IMR-90 (cell line): ENCODE measurements at regions not wholly inside any gene's neighbourhood (a gene's known extent, or its start where the extent isn't known, plus 50 kb on each side); places are given as distances from the start of the nearest gene placed in this dataset.

ENCODE experiments used
- ATAC-seq: fragments of 200-7000 bp; cut with Tn5 transposase; 2 replicates; pipeline ENCODE4 v1.9.1; 2020; ENCODE audit warnings: low read depth, mild to moderate bottlenecking, moderate library complexity
- BruUV-seq: library from RNA; stranded (reverse); fragments of 400-500 nt; replicated peaks from 2 replicates; lab custom pipeline; 2021; lab: Mats Ljungman, UMichigan
- CTCF ChIA-PET: fragments of 300-600 bp; formaldehyde crosslinking; extraction: SDS; loops from one replicate; lab custom pipeline; 2021; ENCODE audit warnings: antibody characterized with exemption; lab: Yijun Ruan, JAX
- POLR2A ChIA-PET: fragments of 300-600 bp; sonication (Branson Sonifier 250); formaldehyde crosslinking; loops from one replicate; lab custom pipeline; 2022; ENCODE audit warnings: antibody characterized with exemption; ENCODE audit not compliant: unreplicated experiment; lab: Charles Lee
- DNase-seq: peaks from one replicate; pipeline ENCODE4 v3.0.0; 2013
- H2AFZ ChIP-seq: replicated peaks from 2 replicates; pipeline ENCODE3; 2013; ENCODE audit warnings: low read length, mild to moderate bottlenecking; ENCODE audit not compliant: poor library complexity
- H2AK5ac ChIP-seq: 2 replicates; pipeline ENCODE4 v1.6.1; 2013; ENCODE audit warnings: low read depth, low read length, inconsistent platforms
- H2AK9ac ChIP-seq: replicated peaks from 2 replicates; pipeline ENCODE3; 2013; ENCODE audit warnings: mild to moderate bottlenecking, low read depth, low read length, moderate library complexity; ENCODE audit not compliant: poor library complexity
- H2BK120ac ChIP-seq: 2 replicates; pipeline ENCODE4 v1.6.1; 2013; ENCODE audit warnings: low read depth, low read length, inconsistent platforms
- H2BK15ac ChIP-seq: 3 replicates; pipeline ENCODE4 v1.6.1; 2013; ENCODE audit warnings: low read depth, low read length, inconsistent platforms
- H2BK20ac ChIP-seq: 2 replicates; pipeline ENCODE4 v1.6.1; 2013; ENCODE audit warnings: low read depth, mild to moderate bottlenecking, inconsistent platforms, low read length, moderate library complexity
- H2BK5ac ChIP-seq: 2 replicates; pipeline ENCODE4 v1.6.1; 2013; ENCODE audit warnings: mild to moderate bottlenecking, low read depth, low read length, inconsistent platforms; ENCODE audit not compliant: poor library complexity, severe bottlenecking
- H3K14ac ChIP-seq: replicated peaks from 2 replicates; pipeline ENCODE4 v1.6.1; 2013; ENCODE audit warnings: low read depth, low read length, inconsistent platforms
- H3K18ac ChIP-seq: 2 replicates; pipeline ENCODE4 v1.6.1; 2013; ENCODE audit warnings: low read depth, low read length, control low read depth
- H3K23ac ChIP-seq: 2 replicates; pipeline ENCODE4 v1.6.1; 2013; ENCODE audit warnings: low read depth, low read length, inconsistent platforms
- H3K27ac ChIP-seq: 2 replicates; pipeline ENCODE4 v1.5.1; 2013; ENCODE audit warnings: mild to moderate bottlenecking, control low read depth, low read length; ENCODE audit not compliant: insufficient read depth
- H3K27me3 ChIP-seq: 2 replicates; pipeline ENCODE4 v1.6.1; 2013; ENCODE audit warnings: low read length; ENCODE audit not compliant: control insufficient read depth, insufficient read depth
- H3K36me3 ChIP-seq: 2 replicates; pipeline ENCODE4 v1.6.1; 2013; ENCODE audit warnings: low read length, mixed read lengths; ENCODE audit not compliant: control insufficient read depth, insufficient read depth
- H3K4ac ChIP-seq: 2 replicates; pipeline ENCODE4 v1.6.1; 2013; ENCODE audit warnings: low read depth, low read length, inconsistent platforms
- H3K4me1 ChIP-seq: 2 replicates; pipeline ENCODE4 v1.6.1; 2013; ENCODE audit warnings: low read length, mixed read lengths; ENCODE audit not compliant: control insufficient read depth, insufficient read depth
- H3K4me2 ChIP-seq: 2 replicates; pipeline ENCODE4 v1.6.1; 2013; ENCODE audit warnings: low read depth, mild to moderate bottlenecking, control low read depth, low read length, moderate library complexity
- H3K4me3 ChIP-seq: 2 replicates; pipeline ENCODE4 v1.5.1; 2013; ENCODE audit warnings: low read depth, mild to moderate bottlenecking, control low read depth, low read length, moderate library complexity; ENCODE audit not compliant: insufficient read depth
- H3K56ac ChIP-seq: 2 replicates; pipeline ENCODE4 v1.6.1; 2013; ENCODE audit warnings: low read length, inconsistent platforms; ENCODE audit not compliant: insufficient read depth; ENCODE audit errors: extremely low read depth
- H3K79me1 ChIP-seq, 2 experiments: 2 replicates each; pipeline ENCODE4 v1.6.1; 2013; ENCODE audit warnings: low read length in 2 of 2, inconsistent platforms in 1 of 2, low read depth in 1 of 2
- H3K9ac ChIP-seq: 2 replicates; pipeline ENCODE4 v1.6.1; 2013; ENCODE audit warnings: low read depth, low read length, control low read depth
- H3K9me1 ChIP-seq: 2 replicates; pipeline ENCODE4 v1.6.1; 2013; ENCODE audit warnings: low read length, inconsistent platforms; ENCODE audit not compliant: insufficient read depth
- H3K9me3 ChIP-seq: 2 replicates; pipeline ENCODE4 v1.6.1; 2013; ENCODE audit warnings: low read length; ENCODE audit not compliant: control insufficient read depth, insufficient read depth
- H4K20me1 ChIP-seq: 2 replicates; pipeline ENCODE4 v1.6.1; 2013; ENCODE audit warnings: low read length, inconsistent platforms; ENCODE audit not compliant: insufficient read depth
- H4K5ac ChIP-seq: 2 replicates; pipeline ENCODE4 v1.6.1; 2013; ENCODE audit warnings: mild to moderate bottlenecking, low read depth, low read length, control low read depth
- H4K8ac ChIP-seq, 2 experiments: 2 replicates each; pipeline ENCODE4 v1.6.1; 2013; ENCODE audit warnings: low read depth in 2 of 2, low read length in 2 of 2, control low read depth in 1 of 2, inconsistent platforms in 1 of 2
- H4K91ac ChIP-seq: 2 replicates; pipeline ENCODE4 v1.6.1; 2013; ENCODE audit warnings: low read depth, low read length, inconsistent platforms; ENCODE audit not compliant: insufficient read depth
- BHLHE40 ChIP-seq: fragments of 150-350 bp; IDR thresholded peaks from 2 replicates; pipeline ENCODE4 v1.6.1; 2016; ENCODE audit warnings: mild to moderate bottlenecking, low read depth, low read length
- MAFK ChIP-seq: IDR thresholded peaks from 2 replicates; pipeline ENCODE4 v1.6.1; 2012; ENCODE audit warnings: low read depth, low read length, improper control_type of control experiment
- MAZ ChIP-seq: IDR thresholded peaks from 2 replicates; pipeline ENCODE4 v1.6.1; 2012; ENCODE audit warnings: low read depth, mild to moderate bottlenecking, low read length, improper control_type of control experiment, moderate library complexity, borderline replicate concordance
- WGBS, 2 experiments: methylation state at CpG; one replicate each; pipeline versions ENCODE4 v1.1.5 to v1.1.7; 2013; ENCODE audit warnings: missing lambda C conversion rate in 2 of 2; ENCODE audit not compliant: insufficient read length in 1 of 2; ENCODE audit errors: extremely low coverage in 2 of 2; 5-methylcytosine and 5-hydroxymethylcytosine counted together
- dilution Hi-C: fragments of 300-500 bp; cut with HindIII; formaldehyde crosslinking; loops from one replicate; pipeline ENCODE4 v1.14.3; 2018; ENCODE audit warnings: low sequenced_read_pairs; ENCODE audit not compliant: unreplicated experiment
- in situ Hi-C: fragments of 300-500 bp; cut with MboI; formaldehyde crosslinking; loops from 3 replicates; pipeline ENCODE4 v1.14.3; 2019; ENCODE audit warnings: low sequenced_read_pairs, inconsistent platforms, mixed read lengths
- intact Hi-C: fragments of 100-400 bp; cut with micrococcal nuclease; formaldehyde crosslinking; loops from 2 replicates; pipeline ENCODE4 v1.10.0; 2022

DNA sequence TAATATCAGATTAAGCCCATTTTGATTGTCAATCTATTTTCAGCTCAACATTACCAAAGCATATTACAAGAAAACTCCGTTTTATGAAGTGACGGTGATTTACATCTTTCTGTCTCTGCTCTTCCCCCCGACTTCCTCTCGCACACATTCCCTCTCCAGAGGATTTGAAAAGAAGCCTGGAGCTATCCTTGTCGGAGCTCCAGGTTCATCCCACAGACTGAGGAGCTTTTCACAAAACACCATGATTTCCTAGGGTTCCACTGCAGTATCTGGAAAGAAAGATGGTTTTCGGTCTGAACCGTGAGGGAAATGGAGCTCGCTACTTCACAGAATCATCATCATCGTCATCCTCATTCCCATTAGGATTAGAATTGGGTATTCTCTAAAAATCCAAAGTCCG lies 655.5 kb upstream of the MGMT start:
- no peaks in the 10 kb centered on the region for H3K9me1 ChIP-seq
- no peak overlapping the region for H3K18ac ChIP-seq
- no peak overlapping the region for H2AK9ac ChIP-seq
- H3K9ac ChIP-seq: no peak overlapping the region
- dilution Hi-C loops (no loop called here), intact Hi-C loops (no loop called here), in situ Hi-C loops (no loop called here)
- no peak overlapping the region for H2BK5ac ChIP-seq
- ATAC-seq (no peak), DNase-seq (no peak)
- H3K9me3 ChIP-seq: peaks cover 27% of the 10 kb centered on the region
- no peak overlapping the region for H3K23ac ChIP-seq
- no peaks in the 10 kb centered on the region for H4K20me1 ChIP-seq
- no peak overlapping the region for H2BK20ac ChIP-seq
- no peak overlapping the region for H2AK5ac ChIP-seq
- no peaks in the 10 kb centered on the region for H3K4me1 ChIP-seq
- no peak overlapping the region for H2BK120ac ChIP-seq
- no peaks in the 10 kb centered on the region for H3K27me3 ChIP-seq
- no peaks in the 10 kb centered on the region for H3K36me3 ChIP-seq
- H4K8ac ChIP-seq: no peak overlapping the region
- CTCF ChIA-PET: no interaction called here
- BruUV-seq: no TSS peak
- H3K14ac ChIP-seq: no peak overlapping the region
- no peak overlapping the region for H4K91ac ChIP-seq
- no peak overlapping the region for H3K4me2 ChIP-seq
- H2BK15ac ChIP-seq: no peak overlapping the region
- no peak overlapping the region for H2AFZ ChIP-seq
- no peak overlapping the region for H3K56ac ChIP-seq
- POLR2A ChIA-PET: no interaction called here
- TF ChIP-seq MAFK (no peak), BHLHE40 (no peak), MAZ (no peak)
- no peak overlapping the region for H4K5ac ChIP-seq
- no peak overlapping the region for H3K4me3 ChIP-seq
- H3K4ac ChIP-seq: no peak overlapping the region
- no peaks in the 10 kb centered on the region for H3K79me1 ChIP-seq
- no peak overlapping the region for H3K27ac ChIP-seq
- WGBS, 2 experiments: no CpG with 5 or more reads among the region's 10 CpGs
